IMR-90 (cell line): ENCODE measurements at regions not wholly inside any gene's neighbourhood (a gene's known extent, or its start where the extent isn't known, plus 50 kb on each side); places are given as distances from the start of the nearest gene placed in this dataset.

ENCODE experiments used
- CEBPB ChIP-seq: IDR thresholded peaks from 2 replicates; pipeline ENCODE4 v1.6.1; 2012; ENCODE audit warnings: low read depth, low read length, improper control_type of control experiment
- CTCF ChIP-seq: conservative IDR thresholded peaks from 2 replicates; pipeline ENCODE4 v1.5.1; 2012; ENCODE audit warnings: mild to moderate bottlenecking, low read depth, low read length, improper control_type of control experiment
- SMC3 ChIP-seq: fragments of 150-350 bp; IDR thresholded peaks from 2 replicates; pipeline ENCODE4 v1.6.1; 2016; ENCODE audit warnings: low read depth, mild to moderate bottlenecking, antibody characterized with exemption, low read length, moderate library complexity

GRCh38 chr4:13794819-13795565, 167.5 kb upstream of the BOD1L1 start:
- TF ChIP-seq CTCF, result no peak
- TF ChIP-seq CEBPB, result no peak
- no peak for TF ChIP-seq SMC3
